BE2C (cell line): ENCODE measurements at regions not wholly inside any gene's neighbourhood (a gene's known extent, or its start where the extent isn't known, plus 50 kb on each side); places are given as distances from the start of the nearest gene placed in this dataset.

Experiments used
- DNase-seq: peaks from one replicate; pipeline ENCODE4 v3.0.0-alpha.2; 2020
- H3K27me3 ChIP-seq: fragments of 250-450 bp; sonication (Bioruptor Pico); 2 replicates; pipeline ENCODE4 v1.5.1; 2020; ENCODE audit warnings: mild to moderate bottlenecking
- H3K36me3 ChIP-seq: fragments of 250-450 bp; sonication (Bioruptor Pico); 2 replicates; pipeline ENCODE4 v1.5.1; 2020; ENCODE audit warnings: mild to moderate bottlenecking
- H3K4me1 ChIP-seq: fragments of 250-450 bp; sonication (Bioruptor Pico); 2 replicates; pipeline ENCODE4 v1.5.1; 2020
- H3K4me3 ChIP-seq: 2 replicates; pipeline ENCODE4 v1.5.1; 2011; ENCODE audit warnings: low read depth, low read length
- H3K9me3 ChIP-seq: fragments of 250-450 bp; sonication (Bioruptor Pico); 2 replicates; pipeline ENCODE4 v1.5.1; 2020
- TF ChIP-seq, protein P1 (sequence below): IDR thresholded peaks from 2 replicates; pipeline ENCODE4 v1.5.1; 2012; ENCODE audit warnings: mild to moderate bottlenecking, low read depth, low read length

- Histone ChIP-seq H3K36me3 (no peaks in the 10 kb centered on the region), H3K4me1 (no peaks in the 10 kb centered on the region), H3K9me3 (no peaks in the 10 kb centered on the region), H3K4me3 (no peak overlapping the region), H3K27me3 (no peaks in the 10 kb centered on the region)
- TF ChIP-seq, protein P1, sequence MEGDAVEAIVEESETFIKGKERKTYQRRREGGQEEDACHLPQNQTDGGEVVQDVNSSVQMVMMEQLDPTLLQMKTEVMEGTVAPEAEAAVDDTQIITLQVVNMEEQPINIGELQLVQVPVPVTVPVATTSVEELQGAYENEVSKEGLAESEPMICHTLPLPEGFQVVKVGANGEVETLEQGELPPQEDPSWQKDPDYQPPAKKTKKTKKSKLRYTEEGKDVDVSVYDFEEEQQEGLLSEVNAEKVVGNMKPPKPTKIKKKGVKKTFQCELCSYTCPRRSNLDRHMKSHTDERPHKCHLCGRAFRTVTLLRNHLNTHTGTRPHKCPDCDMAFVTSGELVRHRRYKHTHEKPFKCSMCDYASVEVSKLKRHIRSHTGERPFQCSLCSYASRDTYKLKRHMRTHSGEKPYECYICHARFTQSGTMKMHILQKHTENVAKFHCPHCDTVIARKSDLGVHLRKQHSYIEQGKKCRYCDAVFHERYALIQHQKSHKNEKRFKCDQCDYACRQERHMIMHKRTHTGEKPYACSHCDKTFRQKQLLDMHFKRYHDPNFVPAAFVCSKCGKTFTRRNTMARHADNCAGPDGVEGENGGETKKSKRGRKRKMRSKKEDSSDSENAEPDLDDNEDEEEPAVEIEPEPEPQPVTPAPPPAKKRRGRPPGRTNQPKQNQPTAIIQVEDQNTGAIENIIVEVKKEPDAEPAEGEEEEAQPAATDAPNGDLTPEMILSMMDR: no peak
- no peak for DNase-seq
These were observed 157.2 kb upstream of the CARD18 start for GRCh38 chr11:105296806-105297205.

- TF ChIP-seq, protein P1: no peak
- no peak for DNase-seq
- no peaks in the 10 kb centered on the region for H3K27me3 ChIP-seq
These were observed 156.8 kb upstream of the CARD18 start for GRCh38 chr11:105296386-105296785.

GRCh38 chr11:105282658-105283057 lies 143.1 kb upstream of the CARD18 start:
- peaks cover 5% of the 10 kb centered on the region for H3K4me1 ChIP-seq
- DNase-seq: peak; percentile 10
- no peaks in the 10 kb centered on the region for H3K36me3 ChIP-seq
- H3K9me3 ChIP-seq: no peaks in the 10 kb centered on the region
- H3K27me3 ChIP-seq: no peaks in the 10 kb centered on the region
- no peak overlapping the region for H3K4me3 ChIP-seq
- TF ChIP-seq, protein P1: no peak

More at GRCh38 chr11:105296386-105296785, 156.8 kb upstream of the CARD18 start:
- Histone ChIP-seq H3K9me3 (no peaks in the 10 kb centered on the region), H3K36me3 (no peaks in the 10 kb centered on the region), H3K4me1 (no peaks in the 10 kb centered on the region), H3K4me3 (no peak overlapping the region)

- DNase-seq: no peak
- TF ChIP-seq, protein P1: no peak
- no peaks in the 10 kb centered on the region for H3K27me3 ChIP-seq
- H3K4me1 ChIP-seq: peaks cover 4% of the 10 kb centered on the region; the same call in 1 of the 2 replicates
- H3K9me3 ChIP-seq: no peaks in the 10 kb centered on the region
- no peak overlapping the region for H3K4me3 ChIP-seq
- no peaks in the 10 kb centered on the region for H3K36me3 ChIP-seq
These were observed 135.1 kb upstream of the CARD18 start for GRCh38 chr11:105274631-105275030.

- H3K36me3 ChIP-seq: no peaks in the 10 kb centered on the region
- DNase-seq: no peak
These were observed 134.2 kb upstream of the CARD18 start for GRCh38 chr11:105273660-105274280.

DNA sequence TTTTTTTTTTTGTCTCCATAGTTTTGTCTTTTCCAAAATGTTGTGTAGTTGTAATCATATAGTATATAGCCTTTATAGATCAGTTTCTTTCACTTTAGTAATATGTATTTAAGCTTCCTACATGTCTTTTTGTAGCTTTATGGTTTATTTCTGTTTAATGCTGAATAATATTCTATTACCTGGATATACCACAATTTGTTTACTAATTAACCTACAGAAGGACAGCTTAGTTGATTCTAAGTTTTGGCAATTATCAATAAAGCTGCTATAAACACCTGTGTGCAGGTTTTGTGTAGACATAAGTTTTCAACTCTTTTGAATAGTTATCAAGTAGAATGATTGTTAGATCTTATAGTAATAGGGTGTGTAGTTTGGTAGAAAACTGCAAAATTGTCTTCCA lies 130.3 kb upstream of the CARD18 start:
- TF ChIP-seq, protein P1: no peak
- H3K9me3 ChIP-seq: no peaks in the 10 kb centered on the region

More at GRCh38 chr11:105273660-105274280, 134.2 kb upstream of the CARD18 start:
- TF ChIP-seq, protein P1: no peak
- Histone ChIP-seq H3K4me3 (no peak overlapping the region), H3K27me3 (no peaks in the 10 kb centered on the region), H3K9me3 (no peaks in the 10 kb centered on the region), H3K4me1 (peaks cover 4% of the 10 kb centered on the region; the same call in 1 of the 2 replicates)

More for the DNA sequence above, 130.3 kb upstream of the CARD18 start:
- peaks cover 4% of the 10 kb centered on the region; the same call in 1 of the 2 replicates for H3K4me1 ChIP-seq
- no peak overlapping the region for H3K4me3 ChIP-seq
- H3K36me3 ChIP-seq: no peaks in the 10 kb centered on the region
- no peaks in the 10 kb centered on the region for H3K27me3 ChIP-seq
- DNase-seq: no peak
